22Rv1 (cell line): ENCODE measurements at regions not wholly inside any gene's neighbourhood (a gene's known extent, or its start where the extent isn't known, plus 50 kb on each side); places are given as distances from the start of the nearest gene placed in this dataset.

Experiments
- CTCF ChIP-seq: fragments of 450-650 bp; IDR thresholded peaks from 2 replicates; pipeline ENCODE4 v1.5.1; 2017; ENCODE audit warnings: mild to moderate bottlenecking
- ZFX ChIP-seq: fragments of 450-650 bp; IDR thresholded peaks from 2 replicates; pipeline ENCODE4 v1.6.1; 2017; ENCODE audit warnings: antibody characterized with exemption, borderline replicate concordance

- TF ChIP-seq CTCF (no peak), ZFX (no peak)
Measured at GRCh38 chrX:111009256-111009655, 86.7 kb upstream of the PAK3 start.
